ENCODE measurements at regions not wholly inside any gene's neighbourhood (a gene's known extent, or its start where the extent isn't known, plus 50 kb on each side); places are given as distances from the start of the nearest gene placed in this dataset.

GRCh38 chr17:70608193-70608592 lies 438.9 kb downstream of the KCNJ2 start:
- no peak for DNase-seq

DNA sequence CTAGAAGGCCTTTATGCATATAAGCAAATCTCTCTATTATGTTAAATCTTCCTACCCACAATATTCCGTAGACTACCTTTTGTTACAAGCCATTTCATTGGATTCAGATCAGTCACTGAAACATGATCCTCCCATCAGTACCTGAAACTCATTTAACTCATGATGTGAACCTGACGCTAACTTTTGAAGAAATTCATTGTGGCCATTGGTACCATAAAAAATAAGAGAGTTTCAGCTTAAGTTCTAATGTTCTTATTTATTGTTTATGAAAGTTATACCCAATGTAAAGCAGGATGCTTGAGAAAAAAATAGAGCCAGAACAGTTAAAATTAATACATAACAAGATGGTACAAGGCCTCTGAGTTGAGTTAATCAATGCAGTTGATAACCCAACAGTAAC lies 439.6 kb downstream of the KCNJ2 start:
- DNase-seq: no peak

DNA sequence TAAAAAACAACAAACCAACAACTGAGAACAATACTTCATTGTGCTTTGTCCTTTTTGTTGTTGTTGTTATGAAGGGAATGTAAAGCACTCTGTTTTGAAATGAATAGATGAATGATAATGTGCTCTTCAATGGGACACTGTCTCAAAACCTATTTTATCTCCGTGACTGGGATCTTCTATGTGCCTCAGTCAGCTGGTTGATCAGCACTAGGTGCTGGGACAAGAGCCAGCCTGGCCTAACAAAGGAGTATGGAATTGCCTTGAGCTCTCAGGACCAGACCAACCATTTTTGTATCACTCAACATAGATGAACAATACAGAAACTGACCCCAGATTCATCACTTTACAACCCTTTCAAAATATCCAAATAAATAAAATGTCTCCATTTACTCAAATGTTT lies 440.2 kb downstream of the KCNJ2 start:
- no peak for DNase-seq

DNA sequence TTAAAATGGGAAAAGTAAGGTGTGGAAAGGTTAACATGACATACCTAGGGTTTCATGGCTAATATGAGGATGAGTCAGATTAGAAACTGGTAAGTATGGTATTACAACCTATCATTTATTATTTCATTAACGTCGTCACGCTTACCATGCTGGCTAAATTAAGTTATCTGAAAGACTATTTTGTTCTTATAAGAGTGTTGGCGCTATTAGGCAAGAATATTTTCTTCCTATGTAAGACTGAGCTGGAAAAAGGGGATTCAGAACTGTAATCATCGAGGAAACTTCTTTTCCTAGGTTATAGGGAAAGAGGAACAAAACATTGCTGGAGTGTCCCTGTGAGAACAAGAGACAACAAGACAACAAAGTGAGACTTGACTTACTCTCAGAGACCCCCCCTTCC lies 440.8 kb downstream of the KCNJ2 start:
- DNase-seq: no peak

- DNase-seq: no peak
These were observed 444.3 kb downstream of the KCNJ2 start for GRCh38 chr17:70613681-70614080.

DNA sequence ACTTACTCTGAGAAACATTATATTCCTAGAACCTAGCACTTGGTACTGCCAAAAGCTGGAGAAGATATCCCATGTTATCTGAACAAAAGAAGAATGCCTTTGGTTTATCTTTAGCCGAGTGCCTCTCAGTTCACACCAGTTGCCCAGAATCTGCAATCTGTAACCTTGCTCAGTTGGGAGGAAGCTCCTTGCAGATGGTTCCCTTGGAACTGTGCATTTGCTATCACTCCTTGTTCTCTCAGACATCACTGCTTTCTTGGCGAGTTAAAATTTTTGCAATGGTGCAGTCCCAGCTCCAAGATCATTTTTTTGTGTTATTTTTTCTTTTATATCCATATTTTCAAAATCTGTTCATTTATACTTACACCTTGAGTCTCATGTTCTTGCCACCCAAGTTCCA lies 446.5 kb downstream of the KCNJ2 start:
- no peak for DNase-seq

GRCh38 chr17:70618641-70619040 lies 449.3 kb downstream of the KCNJ2 start:
- DNase-seq: no peak

DNA sequence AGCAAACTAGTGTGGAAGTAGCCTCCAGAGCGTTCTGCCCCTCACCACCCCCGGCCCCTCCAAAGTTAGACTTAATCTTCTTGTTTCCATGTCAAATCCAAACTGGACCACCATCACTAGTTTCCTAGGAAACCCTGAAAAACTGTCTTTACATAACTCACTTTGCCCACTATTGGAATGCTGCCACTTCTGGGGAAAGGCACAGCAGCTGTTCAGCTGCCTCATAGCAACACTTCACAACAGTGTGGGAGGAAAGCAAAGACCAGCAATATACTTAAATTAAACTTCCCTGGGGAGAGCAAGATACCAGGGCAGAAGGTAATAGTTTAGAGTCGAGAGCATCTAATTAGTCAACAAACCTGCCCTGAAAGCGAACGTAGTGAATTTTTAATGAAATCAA lies 452.2 kb downstream of the KCNJ2 start:
- no peak for DNase-seq

DNA sequence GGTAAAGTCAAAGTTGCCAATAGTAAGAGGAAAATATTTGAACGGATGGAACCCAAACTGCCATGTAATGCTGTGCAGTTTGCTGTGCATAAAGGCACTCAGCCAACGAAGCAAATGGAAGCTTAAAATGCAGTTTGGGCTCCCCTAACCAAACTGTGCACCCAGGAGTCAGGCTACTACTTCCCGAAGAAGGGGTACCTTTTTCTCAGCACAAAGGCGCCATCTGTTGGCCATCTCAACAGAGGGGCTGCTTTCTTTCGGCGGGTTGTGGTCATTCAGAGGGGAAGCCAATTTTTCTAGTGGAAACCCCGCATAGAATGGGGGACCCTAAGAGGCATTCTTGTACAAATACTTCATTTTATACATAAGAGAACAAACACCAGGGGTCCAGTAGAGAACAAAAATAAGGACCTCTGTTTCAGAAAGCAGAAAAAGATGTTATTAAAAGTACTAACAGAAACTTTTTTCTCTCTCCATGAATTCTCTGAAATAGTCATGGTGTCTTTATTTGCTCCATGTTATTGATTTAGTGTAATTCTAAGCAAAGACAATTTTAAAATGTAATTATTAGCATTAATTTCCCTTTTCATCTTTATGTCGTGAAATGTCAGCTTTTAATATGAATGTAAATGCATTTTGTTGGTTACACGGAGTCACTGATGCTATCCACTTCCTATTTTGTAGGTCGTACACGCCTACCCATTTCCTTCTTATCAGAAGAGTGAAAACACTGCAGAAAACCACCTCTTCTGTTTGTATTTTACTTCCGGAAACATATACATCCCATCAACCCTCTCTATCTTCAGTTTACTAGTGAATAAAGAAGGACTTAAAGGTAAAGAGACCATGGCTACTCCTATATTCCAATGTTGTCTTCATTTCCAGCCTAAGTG lies 453.3 kb downstream of the KCNJ2 start:
- DNase-seq: no peak

- no peak for DNase-seq
These were observed 454.9 kb downstream of the KCNJ2 start for GRCh38 chr17:70624211-70624610.

GRCh38 chr17:70629902-70630301 lies 460.6 kb downstream of the KCNJ2 start:
- no peak for DNase-seq

DNA sequence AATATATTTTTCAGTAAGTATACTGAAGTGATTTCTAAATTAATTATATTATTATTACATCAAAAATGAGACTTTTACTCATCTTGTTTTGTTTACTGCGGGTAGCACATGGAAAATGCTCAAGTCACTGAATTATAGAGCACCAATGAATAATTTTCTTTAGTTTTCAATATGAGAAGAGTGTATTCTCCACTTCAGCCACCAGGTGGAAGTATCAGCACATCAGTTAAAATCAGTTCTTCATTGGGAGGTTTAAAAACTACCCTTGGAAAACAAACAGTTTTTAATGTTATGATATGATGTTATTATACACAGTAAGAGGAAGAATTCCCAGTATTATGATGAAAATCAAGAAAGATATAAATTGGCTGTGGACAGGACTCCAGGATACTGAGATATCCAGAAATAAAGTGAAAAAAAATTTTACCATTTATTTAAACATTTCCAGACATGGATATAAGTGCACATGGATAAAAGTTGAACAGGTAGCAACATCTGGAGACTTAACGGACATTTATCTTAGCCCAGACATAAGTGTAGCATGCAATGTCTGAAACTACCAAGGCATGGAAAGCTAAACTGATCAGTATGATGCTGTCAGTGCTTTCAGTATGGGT lies 467.3 kb downstream of the KCNJ2 start:
- no peak for DNase-seq

DNA sequence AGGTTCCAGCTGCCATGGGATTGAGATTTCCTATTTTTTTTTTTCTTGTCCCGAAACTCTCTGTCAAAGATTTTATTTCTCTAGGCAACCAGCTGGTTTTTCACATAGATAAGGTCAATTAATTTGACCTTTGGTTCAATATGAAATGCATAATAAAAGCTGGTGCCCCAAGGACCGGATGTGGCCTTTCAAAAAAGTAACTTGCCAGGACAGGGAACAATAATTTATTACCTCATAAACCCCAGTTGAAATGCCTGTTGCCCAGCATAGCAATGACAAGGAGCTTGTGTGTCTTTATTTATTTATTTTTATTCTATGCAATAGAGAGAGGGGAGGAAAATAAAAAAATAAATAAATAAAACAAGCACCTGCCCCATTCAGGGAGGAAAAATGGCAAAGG lies 472.7 kb downstream of the KCNJ2 start:
- no peak for DNase-seq

- DNase-seq: no peak
These were observed 474.8 kb downstream of the KCNJ2 start for GRCh38 chr17:70644096-70644495.

DNA sequence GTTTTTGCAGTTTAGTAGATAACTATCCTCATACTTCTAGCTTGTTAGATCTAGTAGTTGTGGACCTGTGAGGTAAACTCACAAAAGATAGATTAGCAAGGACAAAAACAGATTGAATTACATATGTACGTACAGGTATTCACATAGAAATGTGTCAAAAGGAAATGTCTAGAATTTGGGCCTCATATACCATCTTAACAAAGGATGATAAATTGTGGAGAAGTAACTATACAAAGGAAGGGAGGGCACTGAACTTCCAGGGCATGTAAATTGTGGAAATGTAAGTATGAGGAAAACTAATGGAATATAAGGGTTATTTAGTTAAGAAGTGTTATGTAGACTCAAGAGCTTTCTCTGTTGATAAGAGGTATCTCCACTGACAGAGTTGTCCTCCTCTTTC lies 477.3 kb downstream of the KCNJ2 start:
- no peak for DNase-seq

- no peak for DNase-seq
These were observed 478.8 kb downstream of the KCNJ2 start for GRCh38 chr17:70648166-70648565.

DNA sequence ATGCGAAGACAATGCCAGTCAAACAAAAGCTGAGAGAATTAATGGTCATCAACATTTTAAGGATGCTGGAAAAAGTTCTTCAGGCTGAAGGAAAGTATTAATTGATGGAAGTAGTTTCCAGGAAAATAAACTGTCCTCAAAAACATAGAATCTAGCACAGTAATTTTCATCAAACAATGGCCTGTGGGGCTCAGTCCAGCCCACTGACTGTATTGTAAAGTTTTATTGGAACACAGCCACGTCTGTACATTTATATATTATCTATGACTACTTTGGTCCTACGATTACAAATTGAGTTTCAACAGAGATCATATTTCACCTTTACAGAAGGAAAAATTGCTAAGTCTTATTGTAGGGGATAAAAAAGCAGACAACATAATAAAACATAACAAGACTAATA lies 484.5 kb downstream of the KCNJ2 start:
- no peak for DNase-seq

GRCh38 chr17:70654706-70655105 lies 485.4 kb downstream of the KCNJ2 start:
- DNase-seq: no peak

GRCh38 chr17:70655176-70655958 lies 486.0 kb downstream of the KCNJ2 start:
- no peak for DNase-seq

DNA sequence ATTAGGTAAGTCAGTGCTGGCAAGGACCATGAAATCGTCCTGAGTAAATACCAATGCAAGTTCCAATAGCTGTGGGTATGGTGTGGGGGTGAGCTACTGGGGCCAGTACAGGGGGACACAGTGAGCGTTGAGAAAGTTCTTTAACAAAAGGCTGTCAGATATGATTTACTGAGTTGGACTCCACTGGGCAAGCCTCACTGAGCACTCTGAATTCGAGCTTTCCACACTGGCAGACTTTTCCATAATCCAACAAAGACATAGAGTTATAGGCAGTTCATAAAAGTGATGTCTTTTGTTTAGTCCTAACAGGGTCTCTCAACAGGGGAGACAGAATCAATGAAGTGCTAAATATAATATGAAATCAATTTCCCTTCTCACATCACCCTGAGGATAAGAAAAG lies 489.0 kb downstream of the KCNJ2 start:
- no peak for DNase-seq

- no peak for DNase-seq
These were observed 489.5 kb downstream of the KCNJ2 start for GRCh38 chr17:70658840-70659239.

DNA sequence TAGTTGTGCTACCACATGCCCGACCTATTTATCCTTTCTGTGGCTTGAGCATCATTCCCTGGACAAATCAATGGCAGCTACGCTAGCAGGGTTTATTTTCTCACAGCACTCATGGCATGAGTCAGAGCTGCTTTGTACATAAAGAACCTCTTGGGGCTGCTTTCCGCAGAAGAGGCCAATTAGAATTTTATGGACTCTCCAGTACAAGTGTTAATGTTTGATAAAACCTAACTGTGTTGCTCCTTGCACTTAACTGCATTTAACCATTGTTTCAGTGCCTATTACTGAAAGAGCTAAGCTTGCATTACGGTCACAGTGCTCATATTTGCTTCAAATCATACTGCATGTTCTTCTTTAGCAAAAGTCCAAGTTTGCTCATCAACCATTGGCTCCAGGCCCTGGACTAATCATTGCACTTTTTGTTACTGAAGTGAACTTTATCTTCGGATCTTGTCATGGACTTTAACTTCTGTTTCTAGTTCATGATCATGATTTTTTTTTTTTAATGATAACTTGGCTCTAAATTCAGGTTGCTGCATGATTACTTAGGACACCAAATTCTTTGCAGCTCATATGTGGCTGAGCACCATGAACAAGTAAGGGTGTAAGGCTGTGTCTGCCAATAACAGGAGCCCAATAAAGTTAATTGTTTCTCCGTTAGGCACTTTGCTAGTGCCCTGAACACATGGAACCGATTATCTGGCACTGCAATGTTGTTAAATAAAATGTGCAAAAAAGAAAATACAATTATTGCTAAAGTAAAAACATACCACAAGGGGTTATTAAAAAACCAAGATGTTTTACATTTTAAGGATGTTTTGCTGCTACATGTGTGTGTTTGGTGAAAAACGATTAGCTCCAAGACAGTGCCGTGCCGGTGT lies 492.2 kb downstream of the KCNJ2 start:
- DNase-seq: no peak
